ENCODE measurements at regions not wholly inside any gene's neighbourhood (a gene's known extent, or its start where the extent isn't known, plus 50 kb on each side); places are given as distances from the start of the nearest gene placed in this dataset.

- DNase-seq (ENCODE audit: low spot score), result no peak
Observed at GRCh38 chr14:101501858-101502615, 59.3 kb upstream of the DIO3 start.

- no peak for DNase-seq (ENCODE audit: low spot score)
Observed at GRCh38 chr14:101502761-101503392, 58.4 kb upstream of the DIO3 start.

- DNase-seq (ENCODE audit: low spot score), result no peak
Observed at GRCh38 chr14:101503431-101504095, 57.7 kb upstream of the DIO3 start.

- no peak for DNase-seq (ENCODE audit: low spot score)
Observed at GRCh38 chr14:101504096-101504948, 57.0 kb upstream of the DIO3 start.

- DNase-seq (ENCODE audit: low spot score), result no peak
Observed at GRCh38 chr14:101505236-101505970, 55.9 kb upstream of the DIO3 start.

GRCh38 chr14:101506211-101506925 lies 54.9 kb upstream of the DIO3 start:
- DNase-seq (ENCODE audit: low spot score), result no peak

GRCh38 chr14:101506926-101507835 lies 54.1 kb upstream of the DIO3 start:
- DNase-seq (ENCODE audit: low spot score), result no peak

- DNase-seq (ENCODE audit: low spot score), result no peak
Observed at GRCh38 chr14:101507836-101508150, 53.5 kb upstream of the DIO3 start.

- no peak for DNase-seq (ENCODE audit: low spot score)
Observed at GRCh38 chr14:101508196-101508947, 52.9 kb upstream of the DIO3 start.

GRCh38 chr14:101508948-101509729 lies 52.2 kb upstream of the DIO3 start:
- DNase-seq (ENCODE audit: low spot score), result no peak

GRCh38 chr14:101509730-101510371 lies 51.4 kb upstream of the DIO3 start:
- no peak for DNase-seq (ENCODE audit: low spot score)

GRCh38 chr14:101511199-101511598 lies 50.1 kb upstream of the DIO3 start:
- DNase-seq (ENCODE audit: low spot score), result no peak

Small RNA genes lying in the stretch of these regions (small RNA-seq; reads per million reads assigned to genes)
- gene MIR1185-1 (0.16 to 1.8 reads per million in 2 experiments), gene MIR1185-2 (0.04 to 0.05 reads per million in 2 experiments), gene MIR1193 (0 reads per million in 2 experiments), gene MIR1197 (0.18 to 4.4 reads per million in 2 experiments), gene MIR134 (2.6 to 6.6 reads per million in 2 experiments), gene MIR154 (0.21 to 1.2 reads per million in 2 experiments), gene MIR299 (1.0 to 22.4 reads per million in 2 experiments), gene MIR300 (0 reads per million in 2 experiments), gene MIR323A (4.4 to 17.0 reads per million in 2 experiments), gene MIR323B (0.81 to 4.2 reads per million in 2 experiments), gene MIR329-1 (0 to 0.05 reads per million in 2 experiments), gene MIR329-2 (0 reads per million in 2 experiments), gene MIR369 (0.89 to 16.0 reads per million in 2 experiments), gene MIR377 (1.8 to 8.3 reads per million in 2 experiments), gene MIR379 (1.6 to 8.0 reads per million in 2 experiments), gene MIR380 (0.47 to 3.7 reads per million in 2 experiments), gene MIR381 (17.1 to 569 reads per million in 2 experiments), gene MIR409 (65.1 to 395 reads per million in 2 experiments), gene MIR411 (37.5 to 738 reads per million in 2 experiments), gene MIR412 (2.1 to 10.8 reads per million in 2 experiments), gene MIR485 (2.1 to 5.2 reads per million in 2 experiments), gene MIR487A (1.5 to 6.5 reads per million in 2 experiments), gene MIR487B (2.6 to 35.9 reads per million in 2 experiments), gene MIR494 (0.42 to 7.3 reads per million in 2 experiments), gene MIR495 (0.66 to 1.7 reads per million in 2 experiments), gene MIR496 (0.39 to 0.98 reads per million in 2 experiments), gene MIR539 (0.47 to 19.5 reads per million in 2 experiments), gene MIR541 (0.84 to 6.2 reads per million in 2 experiments), gene MIR543 (1.1 to 7.0 reads per million in 2 experiments), gene MIR544A (0 to 0.04 reads per million in 2 experiments), gene MIR654 (19.5 to 320 reads per million in 2 experiments), gene MIR655 (0.03 to 0.44 reads per million in 2 experiments), gene MIR656 (0.13 to 2.0 reads per million in 2 experiments), gene MIR668 (0.08 to 0.98 reads per million in 2 experiments), gene MIR758 (1.9 to 15.3 reads per million in 2 experiments), gene MIR889 (3.4 to 191 reads per million in 2 experiments), gene RF00012 (0.10 to 0.84 reads per million in 2 experiments), gene RF00181 (0 reads per million in 2 experiments), gene SNORD114-10 (2.5 to 13.7 reads per million in 2 experiments), gene SNORD114-11 (8.9 to 80.2 reads per million in 2 experiments), gene SNORD114-12 (48.1 to 1,172 reads per million in 2 experiments), gene SNORD114-13 (1.9 to 21.7 reads per million in 2 experiments), gene SNORD114-14 (2.5 to 103 reads per million in 2 experiments), gene SNORD114-15 (5.1 to 83.8 reads per million in 2 experiments), gene SNORD114-16 (0.04 to 0.08 reads per million in 2 experiments), gene SNORD114-17 (11.0 to 111 reads per million in 2 experiments), gene SNORD114-18 (0 to 0.21 reads per million in 2 experiments), gene SNORD114-19 (0.13 to 0.58 reads per million in 2 experiments), gene SNORD114-20 (59.4 to 645 reads per million in 2 experiments), gene SNORD114-21 (37.6 to 247 reads per million in 2 experiments), gene SNORD114-22 (104 to 1,346 reads per million in 2 experiments), gene SNORD114-23 (10.3 to 257 reads per million in 2 experiments), gene SNORD114-24 (2.9 to 181 reads per million in 2 experiments), gene SNORD114-25 (34.8 to 392 reads per million in 2 experiments), gene SNORD114-26 (0 reads per million in 2 experiments), gene SNORD114-27 (0 to 0.39 reads per million in 2 experiments), gene SNORD114-28 (10.4 to 179 reads per million in 2 experiments), gene SNORD114-29 (0.04 to 1.4 reads per million in 2 experiments), gene SNORD114-30 (0 to 0.18 reads per million in 2 experiments), gene SNORD114-31 (0 to 0.21 reads per million in 2 experiments), gene SNORD114-5 (0.09 to 2.6 reads per million in 2 experiments), gene SNORD114-6 (2.0 to 7.9 reads per million in 2 experiments), gene SNORD114-7 (0 to 0.03 reads per million in 2 experiments), gene SNORD114-9 (27.2 to 464 reads per million in 2 experiments)
